ENCODE measurements at regions not wholly inside any gene's neighbourhood (a gene's known extent, or its start where the extent isn't known, plus 50 kb on each side); places are given as distances from the start of the nearest gene placed in this dataset.

DNA sequence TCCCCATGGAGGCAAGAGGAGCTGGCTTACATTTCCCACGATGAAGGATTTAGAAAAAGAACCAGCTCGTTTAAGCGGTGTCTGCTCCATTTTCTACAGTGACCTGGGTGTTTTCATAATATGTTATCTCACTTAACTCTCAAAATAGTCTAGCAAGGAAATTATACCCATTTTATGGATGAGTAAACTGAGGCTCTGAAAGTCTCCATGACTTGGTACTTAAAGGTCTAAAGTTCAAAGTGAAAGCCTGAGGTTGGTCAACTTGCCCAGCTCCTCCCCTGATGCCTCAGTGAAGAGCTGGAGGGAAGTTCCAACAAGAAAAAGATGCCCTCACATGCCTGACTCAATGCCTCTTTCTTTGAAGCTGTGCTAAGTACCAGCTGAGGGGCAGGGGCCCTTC is 232.0 kb downstream of the CBLN1 start:
- TF ChIP-seq, protein P1, sequence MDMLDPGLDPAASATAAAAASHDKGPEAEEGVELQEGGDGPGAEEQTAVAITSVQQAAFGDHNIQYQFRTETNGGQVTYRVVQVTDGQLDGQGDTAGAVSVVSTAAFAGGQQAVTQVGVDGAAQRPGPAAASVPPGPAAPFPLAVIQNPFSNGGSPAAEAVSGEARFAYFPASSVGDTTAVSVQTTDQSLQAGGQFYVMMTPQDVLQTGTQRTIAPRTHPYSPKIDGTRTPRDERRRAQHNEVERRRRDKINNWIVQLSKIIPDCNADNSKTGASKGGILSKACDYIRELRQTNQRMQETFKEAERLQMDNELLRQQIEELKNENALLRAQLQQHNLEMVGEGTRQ (IDR thresholded peaks at IDR 0.05; ENCODE audit: borderline replicate concordance, low read depth, low read length), result no peak
- TF ChIP-seq POLR2AphosphoS5 (IDR thresholded peaks at IDR 0.05; ENCODE audit: low read depth, low read length) (no peak), CHD2 (IDR thresholded peaks at IDR 0.05; ENCODE audit: low read length, partially characterized antibody) (no peak), RAD21 (IDR thresholded peaks at IDR 0.05; ENCODE audit: low read length) (no peak), JUND (IDR thresholded peaks at IDR 0.05) (no peak), GABPA (IDR thresholded peaks at IDR 0.05; ENCODE audit: low read depth) (no peak), NRF1 (IDR thresholded peaks at IDR 0.05; ENCODE audit: low read depth, low read length) (no peak), EP300 (IDR thresholded peaks at IDR 0.05; ENCODE audit: borderline replicate concordance in 1 of 2, low read depth in 1 of 2, low read length in 1 of 2) (no peak)
- TF ChIP-seq, protein P2, sequence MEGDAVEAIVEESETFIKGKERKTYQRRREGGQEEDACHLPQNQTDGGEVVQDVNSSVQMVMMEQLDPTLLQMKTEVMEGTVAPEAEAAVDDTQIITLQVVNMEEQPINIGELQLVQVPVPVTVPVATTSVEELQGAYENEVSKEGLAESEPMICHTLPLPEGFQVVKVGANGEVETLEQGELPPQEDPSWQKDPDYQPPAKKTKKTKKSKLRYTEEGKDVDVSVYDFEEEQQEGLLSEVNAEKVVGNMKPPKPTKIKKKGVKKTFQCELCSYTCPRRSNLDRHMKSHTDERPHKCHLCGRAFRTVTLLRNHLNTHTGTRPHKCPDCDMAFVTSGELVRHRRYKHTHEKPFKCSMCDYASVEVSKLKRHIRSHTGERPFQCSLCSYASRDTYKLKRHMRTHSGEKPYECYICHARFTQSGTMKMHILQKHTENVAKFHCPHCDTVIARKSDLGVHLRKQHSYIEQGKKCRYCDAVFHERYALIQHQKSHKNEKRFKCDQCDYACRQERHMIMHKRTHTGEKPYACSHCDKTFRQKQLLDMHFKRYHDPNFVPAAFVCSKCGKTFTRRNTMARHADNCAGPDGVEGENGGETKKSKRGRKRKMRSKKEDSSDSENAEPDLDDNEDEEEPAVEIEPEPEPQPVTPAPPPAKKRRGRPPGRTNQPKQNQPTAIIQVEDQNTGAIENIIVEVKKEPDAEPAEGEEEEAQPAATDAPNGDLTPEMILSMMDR (IDR thresholded peaks at IDR 0.05), result no peak
- TF ChIP-seq, protein P3, sequence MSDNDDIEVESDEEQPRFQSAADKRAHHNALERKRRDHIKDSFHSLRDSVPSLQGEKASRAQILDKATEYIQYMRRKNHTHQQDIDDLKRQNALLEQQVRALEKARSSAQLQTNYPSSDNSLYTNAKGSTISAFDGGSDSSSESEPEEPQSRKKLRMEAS (IDR thresholded peaks at IDR 0.05; ENCODE audit: low read depth), result no peak
